ACHN (cell line): ENCODE measurements at regions not wholly inside any gene's neighbourhood (a gene's known extent, or its start where the extent isn't known, plus 50 kb on each side); places are given as distances from the start of the nearest gene placed in this dataset.
"Not testable (repeated sequence)": the region's sequence is repeated elsewhere in the genome, so short reads cannot be mapped to it uniquely, and the experiment has no call there.

ENCODE experiments used
- DNase-seq: peaks from one replicate; pipeline ENCODE4 v3.0.0-alpha.2; 2015
- in situ Hi-C: cut with HindIII; loops from 2 replicates; pipeline ENCODE4 v1.10.0; 2017; ENCODE audit warnings: low sequenced_read_pairs, low pct_ligation_motif_present, low pct_unique_long_range_greater_than_20kb

DNA sequence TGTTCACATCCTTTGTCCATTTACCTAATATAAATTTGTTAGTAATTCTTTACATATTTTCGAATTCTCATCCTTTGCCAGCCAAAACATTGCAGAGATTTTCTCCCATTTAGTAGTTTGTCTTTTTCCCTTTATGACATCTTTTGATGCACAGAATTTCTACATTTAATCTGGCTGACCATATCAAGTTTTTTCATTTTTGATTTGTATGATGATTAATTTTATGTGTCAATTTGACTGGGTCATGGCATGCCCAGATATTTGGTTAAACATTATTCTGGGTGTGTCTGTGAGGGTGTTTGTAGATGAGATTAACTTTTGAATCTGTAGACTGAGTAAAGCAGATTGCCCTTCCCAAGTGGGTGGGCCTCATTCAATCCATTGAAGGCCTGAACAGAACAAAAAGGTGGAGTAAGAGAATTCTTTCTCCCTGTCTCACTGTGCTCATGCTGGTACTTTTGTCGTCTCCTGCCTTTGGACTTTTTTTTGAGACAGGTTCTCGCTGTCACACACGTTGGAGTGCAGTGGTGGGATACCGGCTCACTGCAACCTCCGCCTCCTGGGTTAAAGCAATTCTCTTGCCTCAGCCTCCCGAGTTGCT, 72.1 kb upstream of the EPB41L1 start:
- in situ Hi-C loops: no loop called here
- no peak for DNase-seq

DNA sequence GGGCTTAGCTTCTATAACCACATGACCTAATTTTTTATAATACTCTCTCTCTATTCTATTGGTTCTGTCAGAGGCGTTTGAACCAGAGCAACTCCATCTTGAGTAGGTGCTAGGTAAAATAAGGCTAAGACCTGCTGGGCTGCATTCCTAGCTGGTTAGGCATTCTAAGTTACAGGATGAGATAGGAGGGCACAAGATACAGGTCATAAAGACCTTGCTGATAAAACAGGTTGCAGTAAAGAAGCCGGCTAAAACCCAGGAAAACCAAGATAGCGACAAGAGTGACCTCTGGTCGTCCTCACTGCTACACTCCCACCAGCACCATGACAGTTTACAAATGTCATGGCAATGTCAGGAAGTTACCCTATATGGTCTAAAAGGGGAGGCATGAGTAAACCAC, 71.3 kb upstream of the EPB41L1 start:
- DNase-seq, in situ Hi-C loops: not testable (repeated sequence)

DNA sequence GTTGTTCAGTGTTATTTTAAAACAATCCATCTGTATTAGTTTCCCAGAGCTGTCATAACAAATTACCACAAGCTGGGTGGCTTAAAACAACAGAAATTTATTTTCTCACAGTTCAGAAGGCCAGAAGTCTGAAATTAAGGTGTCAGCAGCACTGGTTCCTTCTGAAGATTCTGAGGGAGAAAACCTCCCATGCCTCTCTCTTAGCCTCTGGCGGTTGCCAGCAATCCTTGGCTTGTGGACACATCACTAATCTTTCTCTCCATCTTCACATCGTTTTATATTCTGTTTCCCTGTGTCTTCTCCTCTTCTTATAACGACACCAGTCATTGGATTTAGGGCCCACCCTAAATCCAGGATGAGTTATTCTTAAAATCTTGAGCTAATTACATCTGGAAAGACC, 70.2 kb upstream of the EPB41L1 start:
- in situ Hi-C loops: no loop called here
- DNase-seq: no peak

DNA sequence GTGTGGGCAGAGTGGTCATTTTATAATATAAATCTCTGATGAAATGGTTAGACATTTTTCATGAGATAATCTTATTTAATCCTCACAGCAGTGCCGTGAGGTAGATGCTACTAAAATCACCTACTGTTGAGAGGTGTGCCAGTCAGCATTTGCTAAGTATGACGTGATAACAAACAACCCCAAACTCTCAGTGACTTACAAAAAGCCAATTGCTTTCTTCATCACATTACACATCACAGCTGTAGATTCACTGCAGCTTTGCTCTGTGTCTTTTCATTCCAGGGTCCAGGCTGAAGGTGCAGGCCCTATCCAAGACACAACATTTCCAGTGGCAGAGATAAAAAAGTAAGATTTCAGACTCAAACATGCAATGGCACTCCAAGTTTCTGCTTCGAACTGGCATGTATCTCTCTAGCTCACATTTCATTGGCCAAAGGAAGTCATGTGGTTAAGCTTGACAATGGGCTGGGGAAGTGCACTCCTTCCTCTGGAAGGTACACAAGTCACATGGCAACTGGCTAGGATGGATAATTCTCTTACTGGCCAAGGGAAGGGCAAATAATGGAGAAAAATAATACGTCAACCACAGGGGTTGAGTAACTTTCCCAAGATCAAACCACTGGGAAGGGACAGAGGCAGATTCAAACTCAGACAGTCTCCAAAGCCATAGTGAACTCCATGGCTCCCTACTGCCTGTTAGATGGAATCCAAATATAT, 69.5 kb upstream of the EPB41L1 start:
- DNase-seq: peak; percentile 42
- in situ Hi-C loops: no loop called here

DNA sequence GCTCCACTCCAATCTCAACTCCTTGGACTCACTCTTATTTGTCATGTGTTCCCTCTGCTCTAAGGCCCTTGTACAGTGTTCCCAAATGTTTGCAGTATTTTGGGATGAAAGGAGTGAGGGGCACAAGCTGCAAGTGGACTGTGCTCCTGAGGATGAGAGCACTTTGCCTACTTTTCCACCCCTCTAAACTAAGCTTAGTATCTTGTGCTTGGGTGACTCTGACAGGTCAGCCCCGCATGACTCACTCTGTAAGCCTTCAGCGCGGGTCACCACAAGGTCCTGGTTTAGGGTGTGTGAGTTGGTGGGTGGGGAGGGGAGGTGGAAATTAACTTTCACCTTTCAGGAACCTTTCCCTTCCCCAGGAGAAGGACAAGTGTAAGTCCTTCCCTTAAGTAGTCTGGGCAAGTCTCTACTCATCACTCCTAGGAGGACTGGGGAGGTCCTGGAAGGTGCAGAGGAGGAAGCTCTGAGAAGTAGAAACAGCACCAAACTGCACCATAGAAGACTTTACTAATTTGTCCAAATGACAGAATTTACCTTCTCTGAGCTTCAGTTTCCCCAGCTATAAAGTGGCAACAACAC, 68.8 kb upstream of the EPB41L1 start:
- in situ Hi-C loops: no loop called here
- peak; percentile 88 for DNase-seq

DNA sequence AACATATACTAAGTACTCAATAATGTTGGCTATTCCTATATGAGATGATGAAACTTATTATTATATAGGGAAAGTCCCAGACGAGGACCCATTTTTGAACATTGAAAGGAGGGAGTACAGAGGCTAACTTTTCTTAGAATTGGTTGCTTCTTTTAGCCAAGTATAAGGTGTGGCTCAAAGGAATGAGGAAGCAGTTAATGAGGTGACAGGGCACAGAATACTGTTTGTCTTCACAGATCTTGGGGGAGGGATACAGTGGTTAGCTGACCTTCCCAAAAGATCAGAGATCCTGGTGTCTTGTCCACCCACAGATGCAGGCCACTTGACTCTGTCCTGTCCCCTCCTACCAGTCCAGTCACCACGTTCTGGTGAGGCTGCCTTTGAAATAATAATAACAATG, 67.8 kb upstream of the EPB41L1 start:
- DNase-seq: peak; percentile 35
- in situ Hi-C loops: no loop called here

DNA sequence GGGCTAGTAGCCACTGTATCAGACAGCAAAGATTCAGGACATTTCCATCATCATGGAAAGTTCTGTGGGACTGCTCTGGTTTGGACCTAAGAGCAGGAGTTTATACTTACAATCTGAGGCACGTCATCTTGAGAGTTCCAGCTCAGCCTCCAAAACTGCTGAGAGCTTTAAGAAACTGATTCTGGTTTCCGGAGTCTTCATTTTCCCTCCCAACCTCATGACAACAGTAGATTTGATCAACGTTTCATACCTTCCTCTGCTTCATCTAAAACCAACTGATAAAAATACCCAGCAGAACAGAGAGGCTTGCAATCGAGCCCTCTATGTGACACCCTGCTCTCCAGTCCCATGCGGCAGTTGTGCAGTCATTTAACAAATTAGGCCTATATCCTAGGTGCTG, 64.3 kb upstream of the EPB41L1 start:
- DNase-seq: no peak

DNA sequence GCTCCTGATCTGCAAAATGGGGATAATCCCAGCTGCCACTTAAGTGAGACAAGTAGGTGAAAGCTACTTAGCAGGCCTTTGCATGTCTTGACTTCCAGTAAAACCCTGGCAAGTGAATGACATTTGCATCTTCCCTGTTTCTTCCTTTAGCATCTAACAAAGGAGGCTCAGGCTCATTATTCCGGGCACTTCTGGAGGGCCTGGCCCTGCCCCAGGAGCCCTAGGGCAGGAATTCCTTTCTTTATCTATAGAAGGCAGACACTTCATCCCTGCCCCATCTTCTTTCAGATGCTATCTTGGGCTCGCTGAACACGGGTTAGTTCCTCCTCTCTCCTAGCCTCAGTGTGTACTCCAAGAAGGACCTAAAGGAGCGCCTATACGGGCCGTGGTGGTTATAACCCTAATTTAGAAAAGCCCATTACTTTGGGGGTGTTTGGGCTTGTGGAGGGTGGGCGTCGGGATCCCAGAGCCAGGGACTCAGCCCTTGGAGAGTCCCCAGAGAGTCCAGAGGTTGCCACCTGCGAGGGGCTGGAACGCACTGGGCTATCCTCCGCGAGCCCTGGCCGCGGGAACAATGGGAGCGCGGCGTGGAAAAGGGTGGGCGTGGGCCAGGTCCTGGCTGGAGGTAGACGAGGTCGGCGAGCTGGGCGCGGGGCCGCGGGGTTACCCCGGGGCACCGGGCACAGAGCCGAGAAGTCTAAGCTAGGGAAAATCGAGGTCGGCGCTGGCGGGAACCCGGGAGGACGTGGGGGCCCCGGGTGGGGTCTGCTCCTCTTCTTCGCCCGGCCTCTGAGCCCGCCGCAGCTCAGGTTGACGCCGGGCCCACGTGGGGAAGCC, 62.8 kb upstream of the EPB41L1 start:
- in situ Hi-C loops: no loop called here
- DNase-seq: no peak

More for the DNA sequence above, 64.3 kb upstream of the EPB41L1 start:
- in situ Hi-C loops: no loop called here

DNA sequence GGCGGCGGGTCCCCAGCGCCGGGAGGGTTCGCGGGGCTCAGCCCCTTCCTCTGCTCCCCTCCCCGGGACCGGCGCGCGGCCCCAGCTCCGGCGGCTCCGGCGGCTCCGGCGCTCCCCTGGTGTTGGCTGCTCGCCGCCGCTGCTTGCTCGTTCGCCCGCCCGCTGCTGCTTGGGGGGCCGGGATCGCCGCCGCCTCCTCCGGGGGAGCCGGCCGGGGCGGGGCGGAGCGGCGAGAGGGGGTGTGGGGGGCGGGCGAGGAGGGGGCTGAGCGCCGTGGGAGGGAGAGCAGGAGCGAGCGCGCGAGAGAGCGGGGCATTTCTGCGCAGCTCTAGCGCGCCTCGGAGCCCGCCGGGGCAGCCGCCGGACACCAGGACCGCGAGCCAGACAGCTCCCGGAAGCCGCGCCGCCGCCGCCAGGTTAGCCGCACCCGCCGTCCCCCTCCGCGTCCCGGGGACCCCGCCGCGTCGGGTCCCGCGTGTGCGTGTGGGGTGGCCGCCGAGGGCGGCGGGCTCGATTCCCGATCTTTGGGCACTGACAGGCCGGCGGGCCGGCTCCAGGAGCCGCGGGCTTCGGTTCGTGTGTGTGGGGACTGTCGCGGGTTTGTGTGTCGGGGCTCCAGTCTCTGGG, 62.0 kb upstream of the EPB41L1 start:
- peak; percentile 30 for DNase-seq
- in situ Hi-C loops: no loop called here

DNA sequence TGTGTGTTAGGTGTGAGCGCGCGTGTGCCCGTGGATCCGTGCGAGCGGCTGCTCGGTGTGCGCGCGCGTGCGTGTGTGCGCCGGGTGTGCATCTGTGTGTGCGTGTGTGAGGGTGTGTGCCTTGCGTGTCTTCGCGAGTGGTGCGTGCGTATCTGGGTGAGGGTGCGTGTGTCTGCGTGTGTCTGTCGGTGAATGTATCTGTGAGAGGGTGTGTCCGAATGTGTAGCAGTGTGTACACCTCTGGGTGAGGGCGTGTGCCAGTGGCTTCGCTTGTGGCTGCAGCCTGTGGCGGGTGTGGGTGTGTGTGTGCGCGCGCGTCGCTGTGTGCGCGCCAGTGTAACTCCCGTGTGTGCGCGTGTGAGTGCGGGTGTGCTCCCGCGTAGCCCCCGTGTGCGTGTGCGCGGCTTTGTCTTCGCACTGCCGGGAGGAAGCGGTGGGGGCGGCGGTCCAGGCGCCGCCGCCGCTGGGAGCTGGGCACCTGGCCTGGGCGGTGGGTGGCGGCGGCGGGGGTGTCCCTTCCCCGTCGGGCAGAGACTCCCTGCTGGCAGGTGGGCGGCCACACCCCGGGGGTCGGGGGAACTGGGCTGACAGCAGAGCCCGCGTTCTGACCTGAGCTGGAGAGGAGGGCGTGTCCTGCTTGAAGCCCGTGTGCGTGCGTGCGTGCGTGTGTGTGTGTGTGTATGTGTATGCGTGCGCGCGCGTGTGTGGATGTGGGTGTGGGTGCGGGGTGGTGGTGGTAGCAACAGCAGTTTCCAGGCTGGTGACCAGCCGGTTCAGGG, 61.3 kb upstream of the EPB41L1 start:
- in situ Hi-C loops: no loop called here
- DNase-seq: peak; percentile 20

DNA sequence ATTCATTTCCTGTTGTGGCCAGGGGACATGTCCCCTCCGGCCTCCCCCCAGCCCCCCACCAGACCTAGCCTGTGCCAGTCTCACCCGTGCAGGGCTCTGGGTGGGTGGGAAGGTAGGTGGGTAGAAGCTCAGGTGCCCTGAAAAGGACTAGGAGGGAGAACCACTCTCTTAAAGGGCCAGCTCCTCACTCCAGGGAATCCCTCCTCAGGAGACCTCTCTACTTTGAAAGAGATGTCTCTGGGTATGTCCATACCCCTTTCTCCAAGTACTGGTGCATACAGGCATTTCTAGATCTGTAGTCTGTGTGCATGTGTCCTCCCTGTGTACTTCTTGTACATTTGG, 60.8 kb upstream of the EPB41L1 start:
- DNase-seq: peak; percentile 14
- in situ Hi-C loops: no loop called here

DNA sequence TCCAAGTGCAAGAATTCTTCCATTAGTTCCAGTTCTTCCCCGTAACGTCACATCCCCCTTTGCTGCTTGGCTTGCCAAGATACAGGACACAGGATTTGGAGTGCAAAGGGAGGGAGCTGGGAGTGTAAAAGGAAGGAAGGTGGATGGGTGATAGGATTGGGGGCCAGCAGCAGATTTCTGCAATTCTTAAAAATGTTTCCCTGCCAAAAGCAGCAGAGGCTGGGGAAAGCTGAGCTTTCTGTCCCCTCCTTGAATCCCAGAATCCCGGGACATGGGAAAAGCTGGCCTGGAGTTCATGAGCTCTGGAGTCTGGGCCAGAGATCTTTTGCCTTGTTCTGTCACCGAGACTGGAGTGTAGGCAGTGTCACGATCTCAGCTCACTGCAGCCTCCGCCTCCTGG, 60.0 kb upstream of the EPB41L1 start:
- DNase-seq: no peak
- in situ Hi-C loops: no loop called here

DNA sequence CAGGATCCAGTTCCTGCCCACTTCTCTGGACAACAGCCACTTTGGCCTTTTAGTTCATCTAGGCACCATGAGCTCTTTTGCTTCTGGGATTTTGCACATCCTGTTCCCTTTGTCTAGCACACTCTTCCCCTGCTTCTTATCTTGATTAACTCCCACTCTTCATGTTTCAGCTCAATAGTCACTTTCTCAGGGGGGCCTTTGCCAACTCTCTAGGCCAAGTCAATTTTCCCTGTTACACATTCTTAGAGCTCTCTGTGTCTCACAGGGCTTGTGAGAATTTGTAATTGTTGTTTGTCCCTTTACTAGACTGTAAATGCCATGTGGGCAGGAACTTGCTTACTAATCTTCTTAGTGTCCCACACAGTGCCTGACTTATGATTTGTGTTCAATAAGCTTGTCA, 58.1 kb upstream of the EPB41L1 start:
- in situ Hi-C loops: no loop called here
- no peak for DNase-seq

DNA sequence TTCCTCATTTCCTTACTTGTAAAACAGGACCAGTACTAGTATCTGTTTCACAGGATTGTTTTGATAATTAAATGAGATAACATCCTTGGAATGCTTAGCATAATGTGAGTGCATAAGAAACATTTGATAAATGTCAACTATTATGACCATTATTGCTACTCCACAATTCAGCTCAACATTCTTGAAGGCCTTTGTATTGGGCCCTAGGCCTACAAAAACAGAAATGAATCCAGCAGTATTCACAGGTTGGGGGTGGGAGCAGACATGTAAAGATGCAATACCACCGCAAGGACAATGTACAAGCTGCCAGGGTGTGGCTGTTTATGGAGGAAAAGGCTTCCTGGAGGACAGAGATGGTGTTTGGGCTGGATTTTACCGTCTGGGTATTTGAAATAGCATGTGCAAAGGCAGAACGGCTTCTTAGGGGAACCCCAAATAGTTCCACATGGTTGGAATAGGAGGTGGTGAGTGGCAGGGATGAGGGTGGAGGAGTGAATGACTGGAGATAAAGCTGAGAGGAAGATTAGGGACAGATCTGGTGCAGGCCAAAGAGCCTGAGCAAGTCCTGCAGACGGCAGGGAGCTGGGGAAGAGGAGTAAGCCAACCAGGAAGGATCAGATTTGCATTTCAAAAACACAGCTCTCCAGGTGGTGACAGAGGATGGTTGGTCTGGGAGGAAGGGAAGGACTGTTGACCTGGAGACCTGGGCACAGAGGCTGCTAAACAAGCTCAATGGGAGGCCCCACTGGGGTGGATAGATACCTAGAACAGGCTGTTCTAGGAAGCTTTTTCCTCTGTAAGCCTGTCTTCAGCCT, 57.0 kb upstream of the EPB41L1 start:
- no peak for DNase-seq
- in situ Hi-C loops: no loop called here

DNA sequence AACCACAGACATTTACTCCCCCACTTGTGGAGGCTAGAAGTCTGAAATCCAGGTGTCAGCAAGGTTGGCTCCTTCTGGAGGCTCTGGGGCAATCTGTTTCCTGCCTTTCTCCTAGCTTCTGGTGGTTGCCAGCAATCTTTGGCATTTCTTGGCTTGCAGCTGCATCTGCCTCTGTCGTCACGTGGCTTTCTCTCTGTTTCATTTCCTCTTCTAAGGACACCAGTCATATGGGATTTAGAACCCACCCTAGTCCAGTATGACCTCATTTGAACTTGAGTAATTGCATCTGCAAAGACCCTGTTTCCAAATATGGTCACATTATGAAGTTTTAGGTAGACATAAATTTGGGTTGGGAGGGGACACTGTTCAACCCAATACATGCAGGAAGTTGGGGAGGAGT, 56.2 kb upstream of the EPB41L1 start:
- no peak for DNase-seq
- in situ Hi-C loops: no loop called here

DNA sequence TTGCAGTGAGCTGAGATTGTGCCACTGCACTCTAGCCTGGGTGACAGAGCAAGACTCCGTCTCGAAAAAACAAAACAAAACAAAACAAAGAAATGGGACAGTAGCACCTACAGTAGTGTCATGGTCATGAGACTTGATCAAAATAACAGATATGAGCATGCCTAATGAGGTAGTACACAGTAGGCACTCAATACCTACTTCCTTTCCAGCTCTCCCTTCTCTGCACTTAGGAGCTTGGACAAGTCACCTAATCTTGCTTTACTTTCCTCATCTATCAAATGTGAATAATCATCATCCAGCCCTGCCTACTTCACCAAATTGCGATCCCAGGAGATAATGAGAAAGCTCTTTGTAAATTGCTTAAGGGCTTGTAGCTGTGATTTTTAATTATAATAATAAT, 55.4 kb upstream of the EPB41L1 start:
- DNase-seq: no peak
- in situ Hi-C loops: no loop called here

DNA sequence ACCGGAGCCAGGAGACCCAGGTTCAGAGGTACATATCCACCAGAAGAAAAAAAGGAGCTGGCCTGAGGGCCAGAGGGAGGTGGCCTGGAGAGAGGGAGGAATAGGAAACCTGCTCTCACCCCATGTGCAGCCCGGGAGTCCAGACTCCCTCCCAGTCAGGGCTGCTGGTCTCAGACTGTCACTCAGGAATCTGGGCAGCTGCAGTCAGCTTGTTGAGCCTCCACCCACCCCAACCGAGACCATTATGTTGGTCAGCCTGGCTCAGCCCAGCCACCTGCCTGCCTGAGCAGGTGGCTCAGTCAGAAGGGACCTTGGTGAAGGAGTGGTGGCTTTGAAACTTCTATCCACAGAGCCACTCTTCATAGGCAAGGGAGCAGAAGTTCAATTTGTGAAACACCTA, 53.3 kb upstream of the EPB41L1 start:
- in situ Hi-C loops: no loop called here
- no peak for DNase-seq

DNA sequence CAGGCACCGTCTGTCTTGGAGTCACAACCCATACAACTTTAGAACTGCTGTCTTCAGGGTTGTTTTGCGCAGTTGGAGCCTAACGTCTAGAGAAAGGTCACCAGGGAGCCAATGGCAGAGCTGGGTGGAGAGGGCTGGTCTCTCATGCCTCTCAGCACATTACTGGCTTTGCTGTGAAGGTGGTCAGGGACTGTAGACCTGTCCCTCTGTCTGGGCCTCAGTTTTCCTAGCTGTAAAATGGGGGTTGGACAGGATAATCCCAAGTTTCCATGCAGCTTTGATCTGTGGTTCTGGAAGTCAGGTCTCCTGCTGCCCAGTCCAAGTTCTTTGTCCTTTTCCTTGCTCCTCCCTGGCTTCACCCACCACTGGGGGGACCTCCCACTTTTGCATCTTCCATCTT, 52.2 kb upstream of the EPB41L1 start:
- no peak for DNase-seq
- in situ Hi-C loops: no loop called here
